ENCODE measurements at regions not wholly inside any gene's neighbourhood (a gene's known extent, or its start where the extent isn't known, plus 50 kb on each side); places are given as distances from the start of the nearest gene placed in this dataset.

GRCh38 chr7:13829914-13830900 is 159.3 kb downstream of the ETV1 start:
- TF ChIP-seq CTCF (conservative IDR thresholded peaks at IDR 0.05) (no peak), EZH2 (IDR thresholded peaks at IDR 0.05; ENCODE audit: low read depth) (no peak)

Data from PC-9 (cell line).